HCT116 (cell line): ENCODE measurements at regions not wholly inside any gene's neighbourhood (a gene's known extent, or its start where the extent isn't known, plus 50 kb on each side); places are given as distances from the start of the nearest gene placed in this dataset.

Experiments
- ATAC-seq: fragments of 200-7000 bp; cut with Tn5 transposase; 2 replicates; pipeline ENCODE4 v1.9.1; 2020; ENCODE audit warnings: mild to moderate bottlenecking, moderate library complexity
- BruUV-seq: library from RNA; stranded (reverse); fragments of 400-500 nt; replicated peaks from 2 replicates; lab custom pipeline; 2021; lab: Mats Ljungman, UMichigan
- CTCF ChIA-PET: fragments of 300-600 bp; sonication (Branson Sonifier 250); formaldehyde crosslinking; loops from one replicate; lab custom pipeline; 2021; ENCODE audit warnings: antibody characterized with exemption; lab: Charles Lee
- POLR2A ChIA-PET: fragments of 300-600, 350-600 bp; sonication (Branson Sonifier 250); formaldehyde crosslinking; loops from one replicate; lab custom pipeline; 2021; ENCODE audit warnings: antibody characterized with exemption; lab: Charles Lee
- RAD21 ChIA-PET, 2 experiments: fragments of 300-600 bp; sonication (Branson Sonifier 250); formaldehyde crosslinking; loops; one replicate each; lab custom pipeline; 2023; ENCODE audit warnings: low total read pairs in 2 of 2; ENCODE audit not compliant: uncharacterized antibody in 2 of 2, unreplicated experiment in 2 of 2, low non-redundant PET in 1 of 2; lab: Charles Lee
- DNase-seq: peaks from one replicate; pipeline ENCODE4 v3.0.0-alpha.2; 2010; ENCODE audit warnings: low read depth, low spot score
- H2AFZ ChIP-seq: fragments of 200-600 bp; shearing (Covaris generic), sonication (generic); 2 replicates; pipeline ENCODE4 v1.6.1; 2017; ENCODE audit warnings: low read depth, mixed run types, mixed read lengths, antibody characterized with exemption, low read length; ENCODE audit not compliant: poor library complexity, severe bottlenecking
- H3K27ac ChIP-seq: 2 replicates; pipeline ENCODE4 v1.5.1; 2012; ENCODE audit warnings: low read depth, low read length
- H3K27me3 ChIP-seq: fragments of 200-600 bp; sonication (generic); 2 replicates; pipeline ENCODE4 v1.6.1; 2016; ENCODE audit warnings: mixed run types, low read length, mixed read lengths; ENCODE audit not compliant: insufficient read depth
- H3K36me3 ChIP-seq, 2 experiments: fragments of 200-500 bp in 1 of 2; fragments of 200-600 bp in 1 of 2; sonication (Bioruptor generic) in 1 of 2; sonication (generic) in 1 of 2; 2 replicates each; pipeline versions ENCODE4 v1.5.1 to v1.6.1; 2014 to 2016; ENCODE audit warnings: low read length in 2 of 2, inconsistent platforms in 1 of 2, mixed read lengths in 1 of 2, mixed run types in 1 of 2; ENCODE audit not compliant: insufficient read depth in 2 of 2, control insufficient read depth in 1 of 2
- H3K4me1 ChIP-seq, 2 experiments: fragments of 200-600 bp in 1 of 2; sonication (generic) in 1 of 2; 2 replicates each; pipeline versions ENCODE4 v1.5.1 to v1.6.1; 2012 to 2017; ENCODE audit warnings: low read length in 2 of 2, inconsistent platforms in 1 of 2, mild to moderate bottlenecking in 1 of 2, mixed read lengths in 1 of 2, mixed run types in 1 of 2, moderate library complexity in 1 of 2; ENCODE audit not compliant: insufficient read depth in 2 of 2, control insufficient read depth in 1 of 2
- H3K4me2 ChIP-seq: fragments of 200-600 bp; sonication (generic); 2 replicates; pipeline ENCODE4 v1.6.1; 2017; ENCODE audit warnings: mixed run types, low read length, mixed read lengths
- H3K4me3 ChIP-seq, 2 experiments: fragments of 200-600 bp in 1 of 2; sonication (generic) in 1 of 2; replicated peaks in 1 of 2; 2 replicates each; pipeline ENCODE4 v1.5.1; 2011 to 2016; ENCODE audit warnings: low read length in 2 of 2, control low read depth in 1 of 2, low read depth in 1 of 2, mild to moderate bottlenecking in 1 of 2, mixed read lengths in 1 of 2, mixed run types in 1 of 2
- H3K79me2 ChIP-seq: fragments of 200-600 bp; sonication (generic); 2 replicates; pipeline ENCODE4 v1.6.1; 2017; ENCODE audit warnings: mild to moderate bottlenecking, mixed run types, low read length, moderate library complexity, mixed read lengths; ENCODE audit not compliant: insufficient read depth
- H3K9ac ChIP-seq: fragments of 200-600 bp; sonication (generic); 2 replicates; pipeline ENCODE4 v1.6.1; 2016; ENCODE audit warnings: low read length, mixed read lengths
- H3K9me2 ChIP-seq: fragments of 200-600 bp; sonication (generic), shearing (Covaris generic); 2 replicates; pipeline ENCODE4 v1.6.1; 2017; ENCODE audit warnings: mixed run types, mild to moderate bottlenecking, moderate library complexity; ENCODE audit not compliant: insufficient read depth
- H3K9me3 ChIP-seq, 2 experiments: fragments of 200-500 bp in 1 of 2; fragments of 200-600 bp in 1 of 2; sonication (Bioruptor generic) in 1 of 2; sonication (generic) in 1 of 2; 2 replicates each; pipeline ENCODE4 v1.6.1; 2014 to 2017; ENCODE audit warnings: low read length in 2 of 2, mixed read lengths in 2 of 2, inconsistent platforms in 1 of 2, low read depth in 1 of 2, mild to moderate bottlenecking in 1 of 2, mixed run types in 1 of 2, moderate library complexity in 1 of 2; ENCODE audit not compliant: control insufficient read depth in 1 of 2, insufficient read depth in 1 of 2
- H4K20me1 ChIP-seq: fragments of 200-600 bp; sonication (generic), shearing (Covaris generic); 2 replicates; pipeline ENCODE4 v1.6.1; 2017; ENCODE audit warnings: mixed run types, mild to moderate bottlenecking, moderate library complexity; ENCODE audit not compliant: insufficient read depth
- CEBPB ChIP-seq: IDR thresholded peaks from 2 replicates; pipeline ENCODE4 v1.6.1; 2012; ENCODE audit warnings: low read depth
- CTCF ChIP-seq, 3 experiments: fragments of 200-600 bp in 1 of 3; sonication (generic) in 1 of 3; IDR thresholded peaks in 2 of 3; conservative IDR thresholded peaks in 1 of 3; 2 replicates each; pipeline ENCODE4 v1.5.1; 2012 to 2017; ENCODE audit warnings: low read depth in 2 of 3, low read length in 2 of 3, antibody characterized with exemption in 1 of 3, borderline replicate concordance in 1 of 3, control low read depth in 1 of 3, mild to moderate bottlenecking in 1 of 3, mixed read lengths in 1 of 3, mixed run types in 1 of 3, moderate library complexity in 1 of 3; ENCODE audit not compliant: insufficient read depth in 1 of 3
- EGR1 ChIP-seq: IDR thresholded peaks from 2 replicates; pipeline ENCODE4 v1.6.1; 2012; ENCODE audit warnings: low read depth
- ELF1 ChIP-seq: IDR thresholded peaks from 2 replicates; pipeline ENCODE4 v1.6.1; 2012; ENCODE audit warnings: low read depth, borderline replicate concordance
- POLR2AphosphoS5 ChIP-seq: IDR thresholded peaks from 2 replicates; pipeline ENCODE4 v1.6.1; 2011; ENCODE audit warnings: mild to moderate bottlenecking, low read depth, low read length, moderate library complexity
- RAD21 ChIP-seq: IDR thresholded peaks from 2 replicates; pipeline ENCODE4 v1.6.1; 2012; ENCODE audit warnings: low read depth, mild to moderate bottlenecking
- REST ChIP-seq: IDR thresholded peaks from 2 replicates; pipeline ENCODE4 v1.6.1; 2012; ENCODE audit warnings: low read depth
- SIN3A ChIP-seq: IDR thresholded peaks from 2 replicates; pipeline ENCODE4 v1.6.1; 2012; ENCODE audit warnings: low read depth
- SP1 ChIP-seq: IDR thresholded peaks from 2 replicates; pipeline ENCODE4 v1.6.1; 2012; ENCODE audit warnings: low read depth
- SRF ChIP-seq: IDR thresholded peaks from 2 replicates; pipeline ENCODE4 v1.6.1; 2012; ENCODE audit warnings: low read depth
- ZFX ChIP-seq: fragments of 450-650 bp; IDR thresholded peaks from 2 replicates; pipeline ENCODE4 v1.6.1; 2017
- intact Hi-C: fragments of 100-400 bp; cut with micrococcal nuclease; formaldehyde crosslinking; loops from 2 replicates; pipeline ENCODE4 v1.10.0; 2022
- TF ChIP-seq, protein P1 (sequence below): IDR thresholded peaks from 2 replicates; pipeline ENCODE4 v1.6.1; 2012

DNA sequence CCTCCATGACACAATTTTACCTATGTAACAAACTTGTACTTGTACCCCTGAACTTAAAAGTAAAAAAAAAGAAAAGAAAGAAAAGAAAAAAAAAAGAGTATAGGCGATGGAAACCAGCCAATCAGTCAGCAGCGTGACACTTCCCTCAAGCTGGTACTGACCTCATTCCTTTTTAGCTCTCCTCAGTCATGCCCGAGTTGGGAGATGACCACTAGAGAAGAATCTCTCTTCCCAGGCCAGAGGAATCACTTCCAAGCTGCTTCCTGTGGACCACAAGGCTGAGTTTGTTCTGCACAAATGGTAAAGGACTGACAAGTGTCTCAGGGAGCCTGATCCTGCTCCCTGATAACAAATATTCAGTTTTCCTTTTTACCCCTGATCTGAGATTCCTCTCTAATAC lies 313.5 kb upstream of the ESRRG start:
- RAD21 ChIA-PET: no interaction called here
- intact Hi-C loops: no loop called here
- H4K20me1 ChIP-seq: no peaks in the 10 kb centered on the region

GRCh38 chr1:217032715-217033367 lies 309.6 kb upstream of the ESRRG start:
- ChIA-PET RAD21 (no interaction called here), POLR2A (no interaction called here), CTCF (no interaction called here)
- DNase-seq (no peak), ATAC-seq (no peak)
- no peak for TF ChIP-seq EGR1
- TF ChIP-seq REST: no peak
- TF ChIP-seq, protein P1, sequence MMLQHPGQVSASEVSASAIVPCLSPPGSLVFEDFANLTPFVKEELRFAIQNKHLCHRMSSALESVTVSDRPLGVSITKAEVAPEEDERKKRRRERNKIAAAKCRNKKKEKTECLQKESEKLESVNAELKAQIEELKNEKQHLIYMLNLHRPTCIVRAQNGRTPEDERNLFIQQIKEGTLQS: no peak
- no peak for TF ChIP-seq RAD21
- TF ChIP-seq SP1: no peak
- TF ChIP-seq ELF1: no peak
- TF ChIP-seq CTCF (IDR thresholded peaks at IDR 0.05 in 2 of 3, conservative IDR thresholded peaks at IDR 0.05 in 1 of 3; ENCODE audit: borderline replicate concordance in 1 of 3, insufficient read depth in 1 of 3, low read depth in 2 of 3, low read length in 2 of 3): no peak
- no peak for TF ChIP-seq SRF
- no peak for TF ChIP-seq CEBPB
- TF ChIP-seq SIN3A: no peak
- BruUV-seq: no TSS peak
- no peak overlapping the region for H3K4me3 ChIP-seq
- H3K4me2 ChIP-seq: no peak overlapping the region
- H4K20me1 ChIP-seq: no peaks in the 10 kb centered on the region
- no peaks in the 10 kb centered on the region for H3K27me3 ChIP-seq
- peaks cover 0 to 6% of the 10 kb centered on the region in 2 experiments; a peak in 2 of 4 replicates for H3K9me3 ChIP-seq
- no peaks in the 10 kb centered on the region for H3K4me1 ChIP-seq
- no peak overlapping the region for H3K27ac ChIP-seq
- no peak overlapping the region for H2AFZ ChIP-seq
- no peak overlapping the region for H3K9ac ChIP-seq
- no peaks in the 10 kb centered on the region for H3K79me2 ChIP-seq
- no peaks in the 10 kb centered on the region for H3K36me3 ChIP-seq
- intact Hi-C loops: no loop called here
- no peaks in the 10 kb centered on the region for H3K9me2 ChIP-seq

More for the DNA sequence above, 313.5 kb upstream of the ESRRG start:
- Histone ChIP-seq H3K4me2 (no peak overlapping the region), H3K9ac (no peak overlapping the region), H3K4me1 (no peaks in the 10 kb centered on the region), H2AFZ (no peak overlapping the region), H3K9me2 (no peaks in the 10 kb centered on the region)
- no TSS peak for BruUV-seq
- no peak for TF ChIP-seq ZFX
- TF ChIP-seq EGR1: no peak
- no peak for TF ChIP-seq POLR2AphosphoS5
- TF ChIP-seq, all 23 proteins: peak for 0
- POLR2A ChIA-PET: no interaction called here
- CTCF ChIA-PET: no interaction called here
- no peak for ATAC-seq
- Histone ChIP-seq H3K27ac (no peak overlapping the region), H3K4me3 (no peak overlapping the region), H3K79me2 (no peaks in the 10 kb centered on the region), H3K36me3 (no peaks in the 10 kb centered on the region), H3K9me3 (peaks cover 0 to 12% of the 10 kb centered on the region in 2 experiments; a peak in 2 of 4 replicates), H3K27me3 (no peaks in the 10 kb centered on the region)
- DNase-seq: no peak
